NCI-H2171 treated with DMSO at 0.1 percent for 48 hours (cell line): ENCODE measurements at regions not wholly inside any gene's neighbourhood (a gene's known extent, or its start where the extent isn't known, plus 50 kb on each side); places are given as distances from the start of the nearest gene placed in this dataset.

ENCODE experiments used
- DNase-seq: peaks from one replicate; lab custom pipeline; 2025; lab: John Stamatoyannopoulos, UW

DNA sequence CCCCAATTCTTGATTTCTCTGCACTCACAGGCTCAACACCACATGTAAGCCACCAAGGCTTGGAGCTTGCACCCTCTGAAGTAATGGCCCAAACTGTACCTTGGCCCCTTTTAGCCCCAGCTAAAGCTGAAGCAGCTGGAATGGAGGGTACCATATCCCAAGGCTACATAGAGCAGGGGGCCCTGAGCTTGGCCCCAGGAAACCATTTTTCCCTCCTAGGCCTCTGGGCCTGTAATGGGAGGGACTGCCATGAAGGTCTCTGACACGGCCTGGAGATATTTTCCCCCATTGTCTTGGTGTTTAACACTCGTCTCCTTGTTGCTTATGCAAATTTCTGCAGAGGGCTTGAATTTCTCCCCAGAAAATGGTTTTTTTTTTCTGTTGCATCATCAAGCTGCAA, 69.7 kb downstream of the SKA1 start:
- DNase-seq: no peak

DNA sequence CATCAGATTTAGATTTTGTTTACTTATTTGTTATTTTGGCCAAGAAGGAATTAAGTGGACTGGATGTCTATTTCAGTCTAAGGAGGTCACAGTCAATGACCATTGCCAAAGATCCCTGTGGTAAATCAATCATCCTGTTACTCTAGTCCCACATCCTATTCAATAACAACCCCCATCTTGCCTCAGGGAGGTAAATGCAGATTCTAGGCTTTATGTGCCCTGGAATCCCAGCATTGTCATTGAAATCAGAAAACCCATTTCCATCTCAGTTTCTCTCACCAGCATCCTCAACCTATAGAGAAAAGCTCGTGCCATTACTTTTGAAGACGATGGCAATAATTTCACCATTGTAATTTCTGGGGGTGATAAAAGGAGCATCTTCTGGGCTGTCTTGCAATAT, 71.8 kb downstream of the SKA1 start:
- DNase-seq: no peak

- DNase-seq: no peak
Measured at GRCh38 chr18:50447102-50447741, 72.4 kb downstream of the SKA1 start.

DNA sequence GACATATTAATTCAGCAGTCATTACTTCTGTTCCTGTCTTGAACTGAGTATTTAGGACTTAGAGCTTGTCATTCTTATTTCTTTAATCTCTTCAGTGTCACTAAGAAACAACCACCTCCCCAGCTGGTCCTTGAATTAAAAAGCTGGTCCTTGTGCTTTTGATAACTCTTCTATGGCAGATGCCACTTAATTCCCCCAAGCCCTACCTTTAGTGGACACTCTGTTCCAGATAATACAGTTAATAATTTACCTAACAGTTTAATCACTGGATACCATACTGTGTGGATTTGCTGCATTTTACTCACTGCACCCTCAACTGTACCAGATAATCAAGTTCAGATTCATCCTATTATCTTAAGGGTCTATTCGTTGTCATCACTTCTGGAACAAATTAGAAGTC, 73.1 kb downstream of the SKA1 start:
- no peak for DNase-seq

- DNase-seq: no peak
Measured at GRCh38 chr18:50451100-50451842, 76.4 kb downstream of the SKA1 start.

DNA sequence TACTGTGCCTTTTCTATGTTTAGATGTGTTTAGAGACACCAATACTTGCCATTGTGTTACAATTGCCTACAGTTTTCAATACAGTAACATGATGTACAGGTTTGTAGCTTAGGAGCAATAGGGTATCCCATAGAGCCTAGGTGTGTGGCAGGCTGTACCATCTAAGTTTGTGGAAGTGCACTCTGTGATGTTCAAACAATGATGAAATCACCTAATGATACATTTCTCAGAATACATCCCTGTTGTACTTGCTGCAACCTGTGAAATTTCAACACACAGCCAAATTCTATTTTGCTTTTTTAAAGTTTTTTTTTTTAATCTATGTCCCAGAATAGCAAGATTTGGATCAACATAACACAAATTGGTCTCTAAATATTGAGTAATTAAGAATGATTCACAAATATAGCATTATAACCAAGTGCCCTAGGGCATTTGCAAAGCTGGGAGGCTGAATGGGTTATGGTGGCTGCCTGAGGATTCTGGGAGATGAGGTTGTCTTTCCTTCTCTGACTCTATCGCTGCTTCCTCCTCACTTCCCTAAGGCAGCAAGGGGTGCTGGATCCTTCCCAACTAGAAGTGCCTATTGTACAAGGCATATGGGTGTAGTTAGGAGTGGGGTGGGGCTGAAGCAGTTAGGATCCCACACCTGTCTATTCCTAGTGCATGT, 78.3 kb downstream of the SKA1 start:
- DNase-seq: no peak

GRCh38 chr18:50453732-50454131, 78.9 kb downstream of the SKA1 start:
- no peak for DNase-seq

- DNase-seq: peak; percentile 6
Measured at GRCh38 chr18:50454387-50454988, 79.6 kb downstream of the SKA1 start.

DNA sequence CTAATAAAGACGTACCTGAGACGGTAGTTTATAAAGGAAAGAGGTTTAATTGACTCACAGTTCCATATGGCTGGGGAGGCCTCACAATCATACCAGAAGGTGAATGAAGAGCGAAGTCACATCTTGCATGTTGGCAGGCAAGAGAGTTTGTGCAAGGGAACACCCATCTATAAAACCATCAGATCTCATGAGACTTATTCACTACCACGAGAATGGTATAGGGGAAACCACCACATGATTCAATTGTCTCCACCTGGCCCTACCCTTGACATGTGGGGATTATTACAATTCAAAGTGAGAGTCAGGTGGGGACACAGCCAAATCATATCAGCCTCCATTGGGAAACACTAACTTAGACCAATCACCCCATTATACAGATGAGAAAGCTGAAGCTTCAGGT, 81.4 kb downstream of the SKA1 start:
- no peak for DNase-seq

- DNase-seq: no peak
Measured at GRCh38 chr18:50457639-50458038, 82.8 kb downstream of the SKA1 start.

DNA sequence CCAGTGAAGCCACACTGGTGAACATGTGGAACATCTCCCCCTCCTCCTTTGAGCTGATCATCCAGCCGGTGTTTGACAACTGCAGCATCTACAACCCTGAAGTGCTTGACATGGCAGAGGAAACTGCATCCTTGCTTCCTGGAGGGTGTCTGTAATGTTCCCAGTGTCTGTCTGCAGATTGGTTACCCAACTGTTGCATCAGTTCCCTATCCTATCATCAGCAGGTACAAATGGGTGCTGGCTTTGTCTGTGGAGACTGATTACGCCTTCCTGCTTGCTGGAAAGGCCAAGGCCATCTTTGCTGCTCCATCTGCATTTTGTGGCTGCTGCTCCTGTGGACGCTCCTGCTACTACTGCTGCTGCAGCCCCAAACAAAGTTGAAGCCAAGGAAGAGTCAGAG, 83.5 kb downstream of the SKA1 start:
- no peak for DNase-seq

DNA sequence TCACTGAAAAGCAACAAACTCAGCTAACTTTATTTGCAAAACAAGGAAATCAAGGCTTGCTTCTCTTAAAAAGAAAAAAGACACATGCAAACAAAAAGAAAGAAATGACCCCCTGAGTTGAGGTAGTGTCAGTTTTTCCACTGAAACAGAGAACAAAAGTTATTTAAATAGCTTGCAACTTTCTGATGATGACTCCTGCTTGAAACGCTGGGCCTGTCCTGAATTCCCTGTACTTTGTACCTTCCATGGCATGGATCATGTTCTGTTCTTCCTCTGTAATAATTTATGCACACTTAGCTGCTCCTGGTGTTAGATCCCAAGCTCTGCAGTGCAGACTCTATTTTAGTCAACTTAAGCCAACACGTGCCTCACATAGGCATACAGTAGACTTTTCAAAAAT, 84.0 kb downstream of the SKA1 start:
- no peak for DNase-seq

GRCh38 chr18:50460062-50460461, 85.2 kb downstream of the SKA1 start:
- no peak for DNase-seq

DNA sequence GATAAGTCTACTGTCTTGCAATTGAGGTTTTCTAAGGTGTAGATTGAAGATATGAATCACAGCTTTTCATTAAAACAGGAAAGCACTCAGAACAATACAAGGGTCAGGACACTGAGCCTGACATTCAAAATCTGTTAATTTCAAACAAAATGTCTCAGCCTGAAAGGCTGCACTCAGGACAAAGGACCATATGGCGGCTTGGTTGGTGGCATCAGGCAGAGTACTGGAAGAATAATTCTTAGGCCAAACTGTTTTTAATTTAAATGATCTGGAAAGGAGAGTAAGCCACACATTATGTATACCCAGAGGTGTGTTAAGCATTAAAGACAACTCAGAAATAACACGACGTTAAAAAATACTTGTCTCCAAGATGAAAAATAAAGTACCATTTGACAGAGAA, 85.9 kb downstream of the SKA1 start:
- DNase-seq: no peak

DNA sequence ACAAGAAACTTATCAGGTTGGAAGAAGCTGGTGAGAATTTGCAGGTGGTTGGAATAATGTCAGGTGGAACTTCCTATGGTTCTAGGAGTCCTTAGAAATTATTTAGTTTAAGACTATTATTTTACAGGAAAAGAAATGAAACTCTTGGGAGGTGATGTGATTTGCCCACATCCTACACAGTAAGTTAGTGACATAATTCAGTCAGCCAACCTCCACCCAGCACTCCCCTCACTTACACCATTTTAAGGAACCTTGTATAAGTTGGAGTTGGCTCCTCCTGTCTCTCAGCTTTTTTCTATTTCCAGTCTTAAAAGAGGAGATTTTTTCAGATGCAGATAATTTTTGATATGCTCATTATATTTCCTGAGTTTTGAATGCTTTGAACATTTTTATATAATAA, 86.4 kb downstream of the SKA1 start:
- no peak for DNase-seq

DNA sequence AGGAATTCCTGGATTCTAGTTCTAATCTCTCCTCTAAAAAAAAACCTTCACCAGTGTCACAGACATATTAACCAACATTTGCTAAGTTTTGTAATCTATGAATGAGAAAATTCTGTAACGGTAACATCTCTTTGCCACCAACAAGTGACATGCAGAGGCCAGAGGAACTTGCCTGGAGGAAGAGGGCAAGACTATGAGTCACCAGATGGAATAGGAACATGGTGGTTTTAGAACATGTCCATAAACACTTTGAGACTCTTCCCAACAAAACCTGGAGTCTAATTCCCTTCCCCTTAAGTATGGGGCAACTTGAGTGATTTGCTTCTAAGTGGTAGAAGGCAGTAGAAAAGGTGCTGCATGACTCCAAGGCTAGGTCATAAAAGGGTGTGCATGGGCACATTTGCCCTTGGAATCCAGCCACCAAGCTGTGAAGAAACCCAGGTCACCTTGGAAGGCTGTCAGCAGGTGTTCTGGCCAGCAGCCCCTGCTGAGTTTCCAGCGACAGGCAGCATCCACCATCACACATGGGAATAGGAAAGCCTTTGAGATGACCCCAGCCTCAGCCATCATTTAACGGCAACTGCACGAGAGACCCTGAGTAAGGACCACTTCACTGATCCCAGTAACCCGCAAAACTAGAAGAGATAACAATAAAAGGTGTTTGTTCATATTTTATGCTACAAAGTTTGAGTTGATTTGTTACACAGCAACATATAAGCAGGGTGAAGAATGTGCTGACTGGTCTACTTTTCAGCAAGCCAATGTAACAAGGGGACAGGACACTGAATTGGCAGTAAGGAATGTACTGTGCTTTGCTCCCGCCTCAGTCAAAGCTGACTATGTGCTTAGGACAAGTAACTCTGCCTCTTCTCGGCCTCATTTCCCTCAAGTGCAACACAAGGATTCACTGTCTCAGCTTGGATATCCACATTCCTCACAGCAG, 90.6 kb downstream of the SKA1 start:
- no peak for DNase-seq

DNA sequence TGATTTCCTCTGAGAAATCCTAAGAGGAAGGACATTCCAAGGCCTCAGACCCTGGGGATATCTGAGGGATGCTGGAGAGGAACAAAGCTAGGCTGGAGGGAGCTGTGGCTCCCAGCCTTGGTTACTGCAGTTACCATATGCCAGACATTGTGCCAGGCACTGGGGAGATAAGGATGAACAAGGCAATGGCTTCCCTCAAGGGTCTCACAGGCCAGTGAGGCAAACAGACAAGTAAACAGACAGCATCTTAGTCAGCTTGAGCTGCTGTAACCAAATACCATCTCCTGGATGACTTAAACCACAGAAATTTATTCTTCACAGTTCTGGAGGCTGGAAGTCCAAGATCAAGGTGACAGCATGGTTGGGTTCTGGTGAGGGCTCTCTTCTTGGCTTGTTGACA, 91.8 kb downstream of the SKA1 start:
- no peak for DNase-seq

- no peak for DNase-seq
Measured at GRCh38 chr18:50468807-50469206, 91.1 kb upstream of the MAPK4 start.

DNA sequence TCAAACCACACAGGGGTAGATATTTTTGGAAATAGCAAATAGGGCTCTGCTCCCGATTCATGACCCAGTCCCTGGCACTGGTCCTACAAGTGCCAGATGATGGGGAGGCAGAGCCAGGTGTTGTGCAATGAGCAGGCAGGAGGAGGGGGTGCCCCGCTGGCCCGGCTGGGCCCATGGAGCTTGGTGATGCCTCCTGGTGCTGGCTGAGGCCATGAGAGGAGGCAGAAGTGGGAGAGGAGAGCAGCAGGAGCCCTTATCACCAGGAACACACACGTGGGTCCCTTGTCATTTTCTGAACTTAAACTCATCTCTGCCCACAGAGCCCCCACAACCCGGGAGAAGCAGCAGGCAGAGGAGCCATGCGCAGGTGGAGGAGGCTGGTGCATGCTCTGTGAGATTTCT, 90.5 kb upstream of the MAPK4 start:
- DNase-seq: no peak

- DNase-seq: no peak
Measured at GRCh38 chr18:50472941-50473340, 86.9 kb upstream of the MAPK4 start.

- peak; percentile 43 for DNase-seq
Measured at GRCh38 chr18:50473881-50474280, 86.0 kb upstream of the MAPK4 start.
